Suprapubic skin (tissue), 4 donors: ENCODE measurements at regions not wholly inside any gene's neighbourhood (a gene's known extent, or its start where the extent isn't known, plus 50 kb on each side); places are given as distances from the start of the nearest gene placed in this dataset.

Experiments
- DNase-seq, 2 donors: peaks; one replicate each; pipeline ENCODE4 v3.0.0-alpha.2; 2019; ENCODE audit warnings: low spot score in 2 of 2
- H3K27ac ChIP-seq: fragments of 200-600 bp; sonication (generic); one replicate; pipeline ENCODE4 v1.5.1; 2019
- H3K27me3 ChIP-seq: fragments of 200-600 bp; sonication (generic); one replicate; pipeline ENCODE4 v1.5.1; 2019
- H3K36me3 ChIP-seq: fragments of 200-600 bp; sonication (generic); one replicate; pipeline ENCODE4 v1.5.1; 2019
- H3K4me1 ChIP-seq: fragments of 200-600 bp; sonication (generic); one replicate; pipeline ENCODE4 v1.5.1; 2019
- H3K4me3 ChIP-seq: fragments of 200-600 bp; sonication (generic); one replicate; pipeline ENCODE4 v1.5.1; 2019; ENCODE audit warnings: mild to moderate bottlenecking
- H3K9me3 ChIP-seq: fragments of 200-600 bp; sonication (generic); one replicate; pipeline ENCODE4 v1.5.1; 2019
- EP300 ChIP-seq: sonication (generic); formaldehyde crosslinking; IDR thresholded peaks from one replicate; pipeline ENCODE4 v1.6.1; 2017; ENCODE audit warnings: antibody characterized with exemption
- POLR2A ChIP-seq, 2 donors: fragments of 450-650 bp; IDR thresholded peaks; one replicate each; pipeline ENCODE4 v1.6.1; 2017; ENCODE audit warnings: antibody characterized with exemption in 2 of 2, mild to moderate bottlenecking in 2 of 2, moderate library complexity in 2 of 2
- POLR2AphosphoS5 ChIP-seq, 3 donors: sonication (generic); formaldehyde crosslinking; IDR thresholded peaks; one replicate each; pipeline ENCODE4 v1.6.1; 2017; ENCODE audit warnings: antibody characterized with exemption in 3 of 3
- WGBS: methylation state at CpG from one replicate; pipeline ENCODE4 v1.1.5; 2018; 5-methylcytosine and 5-hydroxymethylcytosine counted together
- TF ChIP-seq, protein P1 (sequence below), 2 donors: fragments of 200-600 bp in 1 of 2; fragments of 450-650 bp in 1 of 2; sonication (generic) in 1 of 2; IDR thresholded peaks; one replicate each; pipeline ENCODE4 v1.5.1; 2016 to 2019; ENCODE audit warnings: antibody characterized with exemption in 2 of 2, mild to moderate bottlenecking in 1 of 2, moderate library complexity in 1 of 2

DNA sequence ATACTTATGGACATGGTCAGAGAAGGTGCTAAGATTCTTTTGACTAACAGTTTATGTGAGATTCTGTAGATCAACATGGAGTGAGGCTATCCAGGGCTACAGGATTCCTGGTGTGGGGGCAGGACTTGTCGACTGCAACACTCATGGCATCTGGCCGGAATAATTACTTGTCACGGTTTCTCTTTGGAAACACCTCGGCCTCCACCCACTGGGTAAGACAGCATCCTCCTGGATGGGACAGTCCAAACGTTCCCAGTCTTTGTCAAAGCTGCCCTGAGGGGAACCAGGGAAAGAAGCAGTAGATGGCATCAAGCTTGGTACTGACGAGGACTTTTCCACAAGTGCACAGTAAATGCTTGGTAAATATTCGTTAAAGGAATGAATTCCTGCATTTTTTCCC lies 762.8 kb downstream of the BRD1 start:
- DNase-seq: no peak
- peaks cover 44% of the 10 kb centered on the region for H3K27me3 ChIP-seq
- H3K27ac ChIP-seq: no peak overlapping the region
- H3K9me3 ChIP-seq: no peaks in the 10 kb centered on the region
- 71% methylated on average over 7 of the region's 7 CpGs for WGBS
- H3K36me3 ChIP-seq: no peaks in the 10 kb centered on the region
- no peak overlapping the region for H3K4me3 ChIP-seq
- H3K4me1 ChIP-seq: no peaks in the 10 kb centered on the region
- no peak for TF ChIP-seq POLR2AphosphoS5 (IDR thresholded peaks at IDR 0.05)
- TF ChIP-seq POLR2A (IDR thresholded peaks at IDR 0.05): no peak
- TF ChIP-seq EP300: no peak
- TF ChIP-seq, protein P1, sequence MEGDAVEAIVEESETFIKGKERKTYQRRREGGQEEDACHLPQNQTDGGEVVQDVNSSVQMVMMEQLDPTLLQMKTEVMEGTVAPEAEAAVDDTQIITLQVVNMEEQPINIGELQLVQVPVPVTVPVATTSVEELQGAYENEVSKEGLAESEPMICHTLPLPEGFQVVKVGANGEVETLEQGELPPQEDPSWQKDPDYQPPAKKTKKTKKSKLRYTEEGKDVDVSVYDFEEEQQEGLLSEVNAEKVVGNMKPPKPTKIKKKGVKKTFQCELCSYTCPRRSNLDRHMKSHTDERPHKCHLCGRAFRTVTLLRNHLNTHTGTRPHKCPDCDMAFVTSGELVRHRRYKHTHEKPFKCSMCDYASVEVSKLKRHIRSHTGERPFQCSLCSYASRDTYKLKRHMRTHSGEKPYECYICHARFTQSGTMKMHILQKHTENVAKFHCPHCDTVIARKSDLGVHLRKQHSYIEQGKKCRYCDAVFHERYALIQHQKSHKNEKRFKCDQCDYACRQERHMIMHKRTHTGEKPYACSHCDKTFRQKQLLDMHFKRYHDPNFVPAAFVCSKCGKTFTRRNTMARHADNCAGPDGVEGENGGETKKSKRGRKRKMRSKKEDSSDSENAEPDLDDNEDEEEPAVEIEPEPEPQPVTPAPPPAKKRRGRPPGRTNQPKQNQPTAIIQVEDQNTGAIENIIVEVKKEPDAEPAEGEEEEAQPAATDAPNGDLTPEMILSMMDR (IDR thresholded peaks at IDR 0.05): no peak

DNA sequence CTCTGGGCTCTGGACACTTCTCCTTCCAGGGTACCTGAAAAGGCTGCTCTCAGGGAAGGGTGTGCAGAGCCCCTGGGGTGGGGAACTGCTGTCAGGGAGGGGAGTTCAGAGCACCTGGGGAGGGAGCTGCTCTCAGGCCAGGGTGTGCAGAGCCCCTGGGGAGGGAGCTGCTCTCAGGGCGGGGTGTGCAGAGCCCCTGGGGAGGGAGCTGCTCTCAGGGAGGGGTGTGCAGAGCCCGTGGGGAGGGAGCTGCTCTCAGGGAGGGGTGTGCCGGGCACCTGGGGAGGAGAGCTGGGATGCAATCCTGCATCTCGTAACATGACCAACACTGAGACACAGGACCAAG lies 764.2 kb downstream of the BRD1 start:
- Histone ChIP-seq H3K9me3 (no peaks in the 10 kb centered on the region), H3K27ac (no peak overlapping the region), H3K4me1 (no peaks in the 10 kb centered on the region), H3K4me3 (no peak overlapping the region), H3K36me3 (no peaks in the 10 kb centered on the region), H3K27me3 (peaks cover 47% of the 10 kb centered on the region)
- DNase-seq: no peak
- WGBS: 30% methylated on average over 4 of the region's 4 CpGs
- TF ChIP-seq, protein P1 (IDR thresholded peaks at IDR 0.05): no peak
- TF ChIP-seq POLR2A (IDR thresholded peaks at IDR 0.05) (no peak), POLR2AphosphoS5 (IDR thresholded peaks at IDR 0.05) (no peak)

DNA sequence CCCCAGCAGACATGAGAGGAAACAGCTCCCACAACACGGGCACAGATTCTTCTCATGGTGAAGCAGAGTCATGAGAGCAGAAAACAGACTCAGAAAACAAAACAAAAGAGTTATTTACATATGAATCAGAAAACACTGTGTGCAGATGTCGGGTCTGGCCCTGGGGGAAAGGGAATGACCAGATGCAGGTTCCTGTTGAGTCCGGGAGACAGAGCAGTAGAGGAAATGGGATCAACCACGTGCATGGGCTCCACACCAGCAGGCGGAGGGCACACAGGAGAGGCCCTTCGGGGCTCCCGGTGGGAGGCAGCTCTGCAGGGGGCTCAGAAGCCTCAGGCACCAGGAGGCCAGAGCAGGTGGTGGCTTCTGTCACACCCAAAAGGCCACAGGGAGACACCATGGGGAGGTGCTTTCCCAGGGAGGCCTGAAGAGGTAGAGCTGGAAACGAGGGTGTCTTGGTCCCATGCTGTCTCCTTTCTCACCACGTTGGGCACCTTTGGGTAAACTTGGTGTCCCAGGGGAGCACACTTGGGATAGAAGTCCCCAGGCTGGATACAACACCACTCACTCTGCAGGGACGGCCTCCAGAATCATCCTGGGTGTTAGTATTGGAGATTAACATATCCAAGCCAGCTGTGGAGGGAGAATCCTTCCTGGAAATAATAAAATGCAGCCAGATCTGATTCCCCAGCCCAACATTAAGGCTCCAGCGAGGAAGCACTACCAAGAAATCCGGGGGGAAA lies 764.7 kb downstream of the BRD1 start:
- no peak overlapping the region for H3K4me3 ChIP-seq
- WGBS: 45% methylated on average over 7 of the region's 12 CpGs
- peaks cover 53% of the 10 kb centered on the region for H3K27me3 ChIP-seq
- TF ChIP-seq POLR2A (IDR thresholded peaks at IDR 0.05): no peak
- no peak for TF ChIP-seq POLR2AphosphoS5 (IDR thresholded peaks at IDR 0.05)
- no peak for TF ChIP-seq EP300
- TF ChIP-seq, protein P1 (IDR thresholded peaks at IDR 0.05): no peak
- no peaks in the 10 kb centered on the region for H3K4me1 ChIP-seq
- H3K9me3 ChIP-seq: no peaks in the 10 kb centered on the region
- no peak for DNase-seq
- no peaks in the 10 kb centered on the region for H3K36me3 ChIP-seq
- no peak overlapping the region for H3K27ac ChIP-seq

DNA sequence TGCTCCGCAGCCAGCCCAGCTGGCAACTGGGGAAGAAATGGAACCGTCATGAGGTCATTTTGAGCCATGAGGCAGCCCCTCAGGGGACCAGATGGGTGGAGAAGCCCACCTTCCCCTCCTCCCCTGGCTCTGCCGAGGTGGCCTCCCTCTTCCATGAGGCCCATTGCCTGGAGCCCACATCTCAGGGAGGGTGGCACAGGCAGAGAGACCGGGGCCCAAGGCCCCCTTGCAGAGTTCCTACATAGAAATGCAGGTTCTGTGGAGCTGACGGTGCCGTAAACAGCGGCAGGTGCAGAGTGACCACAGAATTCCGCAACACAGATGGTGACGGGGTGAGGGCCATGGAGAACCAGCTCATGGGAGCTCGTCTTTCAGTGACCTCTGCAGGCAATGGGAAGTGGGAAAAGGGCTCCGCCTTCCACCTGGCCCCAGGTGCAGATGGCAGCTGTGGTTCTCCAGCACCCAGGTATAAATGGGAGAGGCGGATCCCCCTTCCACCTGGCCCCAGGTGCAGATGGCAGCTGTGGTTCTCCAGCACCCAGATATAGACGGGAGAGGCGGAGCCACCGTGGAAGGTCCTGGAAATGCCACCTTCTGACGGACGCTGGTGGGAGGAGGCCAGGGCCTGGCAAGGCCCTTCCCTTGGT lies 765.4 kb downstream of the BRD1 start:
- TF ChIP-seq POLR2AphosphoS5 (IDR thresholded peaks at IDR 0.05): no peak
- TF ChIP-seq, protein P1 (IDR thresholded peaks at IDR 0.05): no peak
- no peak for TF ChIP-seq POLR2A (IDR thresholded peaks at IDR 0.05)
- TF ChIP-seq EP300: no peak
- Histone ChIP-seq H3K9me3 (no peaks in the 10 kb centered on the region), H3K4me3 (no peak overlapping the region), H3K4me1 (no peaks in the 10 kb centered on the region), H3K27ac (no peak overlapping the region), H3K36me3 (no peaks in the 10 kb centered on the region), H3K27me3 (peaks cover 58% of the 10 kb centered on the region)
- peak in 1 of 2 donors; percentile 13 for DNase-seq
- WGBS: 75% methylated on average over 17 of the region's 17 CpGs

DNA sequence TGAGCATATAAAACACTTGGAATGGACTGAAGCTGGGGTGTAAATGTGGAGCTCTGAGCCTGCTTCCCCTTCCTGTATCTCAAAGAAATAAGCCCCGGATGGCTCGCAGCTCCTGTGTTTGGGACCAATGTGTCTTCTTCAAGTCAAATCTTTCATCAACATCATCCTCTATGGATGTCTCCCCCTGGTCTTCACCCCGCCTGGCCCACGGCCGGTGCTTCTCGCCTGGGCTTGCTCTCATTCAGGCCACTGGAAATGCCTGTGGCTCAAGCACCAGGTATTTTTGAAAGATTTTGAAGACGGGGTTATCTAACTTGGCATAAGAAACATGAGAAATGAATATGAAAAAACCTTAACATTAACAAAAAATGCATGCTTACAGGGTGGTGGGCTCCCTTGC lies 769.8 kb downstream of the BRD1 start:
- DNase-seq: no peak
- no peak overlapping the region for H3K27ac ChIP-seq
- 86% methylated on average over 7 of the region's 7 CpGs for WGBS

More for the DNA sequence above, 769.8 kb downstream of the BRD1 start:
- no peaks in the 10 kb centered on the region for H3K9me3 ChIP-seq
- H3K27me3 ChIP-seq: peaks cover 47% of the 10 kb centered on the region
- H3K4me3 ChIP-seq: no peak overlapping the region
- H3K4me1 ChIP-seq: no peaks in the 10 kb centered on the region
- TF ChIP-seq POLR2A (IDR thresholded peaks at IDR 0.05): no peak
- no peaks in the 10 kb centered on the region for H3K36me3 ChIP-seq
